PFSK-1 (cell line): ENCODE measurements at regions not wholly inside any gene's neighbourhood (a gene's known extent, or its start where the extent isn't known, plus 50 kb on each side); places are given as distances from the start of the nearest gene placed in this dataset.

Experiments used
- FOXP2 ChIP-seq: optimal IDR thresholded peaks from 2 replicates; pipeline ENCODE3; 2011; ENCODE audit warnings: borderline replicate concordance, control low read depth, inconsistent platforms; ENCODE audit not compliant: insufficient read depth; ENCODE audit errors: extremely low read length, extremely low read depth
- POLR2AphosphoS5 ChIP-seq: IDR thresholded peaks from 2 replicates; pipeline ENCODE4 v1.6.1; 2012; ENCODE audit warnings: low read depth, mild to moderate bottlenecking, control low read depth, low read length, moderate library complexity
- REST ChIP-seq, 2 experiments: IDR thresholded peaks; 2 replicates each; pipeline versions ENCODE4 v1.6.1 to v1.8.0; 2011 to 2012; ENCODE audit warnings: low read depth in 2 of 2, low read length in 2 of 2, control low read depth in 1 of 2, inconsistent platforms in 1 of 2, mild to moderate bottlenecking in 1 of 2, moderate library complexity in 1 of 2; ENCODE audit not compliant: insufficient read depth in 1 of 2
- SIN3A ChIP-seq: IDR thresholded peaks from 2 replicates; pipeline ENCODE4 v1.6.1; 2012; ENCODE audit warnings: mild to moderate bottlenecking, low read length, moderate library complexity, borderline replicate concordance; ENCODE audit not compliant: insufficient read depth
- TAF1 ChIP-seq: IDR thresholded peaks from 2 replicates; pipeline ENCODE4 v1.6.1; 2012; ENCODE audit warnings: low read length, control low read depth, borderline replicate concordance; ENCODE audit not compliant: insufficient read depth

- no peak for TF ChIP-seq TAF1
- TF ChIP-seq REST (IDR thresholded peaks at IDR 0.05; ENCODE audit: insufficient read depth in 1 of 2, low read depth in 2 of 2, low read length in 2 of 2), result no peak
- no peak for TF ChIP-seq SIN3A
These were observed 427.8 kb downstream of the CDH9 start for GRCh38 chr5:26610577-26610976.

- no peak for TF ChIP-seq POLR2AphosphoS5
- no peak for TF ChIP-seq FOXP2
- no peak for TF ChIP-seq SIN3A
- TF ChIP-seq TAF1, result no peak
- TF ChIP-seq REST (IDR thresholded peaks at IDR 0.05; ENCODE audit: insufficient read depth in 1 of 2, low read depth in 2 of 2, low read length in 2 of 2), result no peak
These were observed 436.8 kb downstream of the CDH9 start for GRCh38 chr5:26601563-26601962.

GRCh38 chr5:26582350-26583045 lies 455.9 kb downstream of the CDH9 start:
- TF ChIP-seq SIN3A (no peak), REST (IDR thresholded peaks at IDR 0.05; ENCODE audit: insufficient read depth in 1 of 2, low read depth in 2 of 2, low read length in 2 of 2) (no peak), FOXP2 (no peak), TAF1 (no peak), POLR2AphosphoS5 (no peak)

GRCh38 chr5:26579712-26580111 lies 458.7 kb downstream of the CDH9 start:
- TF ChIP-seq SIN3A (no peak), REST (IDR thresholded peaks at IDR 0.05; ENCODE audit: insufficient read depth in 1 of 2, low read depth in 2 of 2, low read length in 2 of 2) (no peak), TAF1 (no peak), FOXP2 (no peak), POLR2AphosphoS5 (no peak)

GRCh38 chr5:26578002-26578401 lies 460.4 kb downstream of the CDH9 start:
- no peak for TF ChIP-seq TAF1
- TF ChIP-seq FOXP2, result no peak
- no peak for TF ChIP-seq REST (IDR thresholded peaks at IDR 0.05; ENCODE audit: insufficient read depth in 1 of 2, low read depth in 2 of 2, low read length in 2 of 2)
- no peak for TF ChIP-seq POLR2AphosphoS5
- no peak for TF ChIP-seq SIN3A
